Neural progenitor cell (in vitro differentiated cells): ENCODE measurements at regions not wholly inside any gene's neighbourhood (a gene's known extent, or its start where the extent isn't known, plus 50 kb on each side); places are given as distances from the start of the nearest gene placed in this dataset.

Experiments
- EZH2 ChIP-seq: fragments of 200-600 bp; sonication (generic); IDR thresholded peaks from 2 replicates; pipeline ENCODE4 v1.6.1; 2017; ENCODE audit warnings: antibody characterized with exemption, mild to moderate bottlenecking, moderate library complexity
- TF ChIP-seq, protein P1 (sequence below): fragments of 200-600 bp; sonication (generic); IDR thresholded peaks from 2 replicates; pipeline ENCODE4 v1.5.1; 2017; ENCODE audit warnings: antibody characterized with exemption, mild to moderate bottlenecking

DNA sequence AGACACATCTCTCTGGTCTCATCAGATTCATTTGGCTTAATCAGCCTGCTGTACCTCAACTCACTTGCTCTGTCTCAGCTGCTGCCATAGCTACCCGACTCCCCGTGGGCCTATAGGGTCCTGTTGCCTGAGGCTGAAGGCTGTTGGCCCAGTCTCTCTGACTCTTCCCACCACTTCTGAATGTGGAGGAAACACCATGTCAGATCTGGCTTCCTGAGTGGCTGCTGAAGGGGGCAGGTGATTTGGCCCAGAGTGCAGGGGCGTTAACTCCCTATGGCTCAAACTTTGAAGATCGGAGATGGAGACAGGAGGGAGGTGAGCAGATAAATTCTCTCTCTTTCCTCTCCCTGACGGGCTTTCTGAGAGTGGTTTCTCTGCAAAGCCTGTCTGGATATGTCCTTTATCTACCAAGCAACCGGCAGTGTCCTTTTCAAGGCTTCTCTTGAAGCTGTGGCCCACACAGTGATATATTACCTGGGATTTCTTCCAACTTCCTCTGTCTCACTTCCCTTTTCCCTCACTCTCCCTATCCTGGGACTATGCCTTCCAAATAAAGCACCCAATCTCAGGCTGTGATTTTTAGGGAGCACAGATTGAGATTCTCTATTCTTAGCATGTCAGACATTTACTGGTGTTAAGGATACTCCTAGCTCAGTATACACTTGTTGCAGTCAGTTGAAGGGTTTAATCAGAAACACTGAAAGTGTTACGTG lies 334.9 kb upstream of the TBC1D5 start:
- TF ChIP-seq, protein P1, sequence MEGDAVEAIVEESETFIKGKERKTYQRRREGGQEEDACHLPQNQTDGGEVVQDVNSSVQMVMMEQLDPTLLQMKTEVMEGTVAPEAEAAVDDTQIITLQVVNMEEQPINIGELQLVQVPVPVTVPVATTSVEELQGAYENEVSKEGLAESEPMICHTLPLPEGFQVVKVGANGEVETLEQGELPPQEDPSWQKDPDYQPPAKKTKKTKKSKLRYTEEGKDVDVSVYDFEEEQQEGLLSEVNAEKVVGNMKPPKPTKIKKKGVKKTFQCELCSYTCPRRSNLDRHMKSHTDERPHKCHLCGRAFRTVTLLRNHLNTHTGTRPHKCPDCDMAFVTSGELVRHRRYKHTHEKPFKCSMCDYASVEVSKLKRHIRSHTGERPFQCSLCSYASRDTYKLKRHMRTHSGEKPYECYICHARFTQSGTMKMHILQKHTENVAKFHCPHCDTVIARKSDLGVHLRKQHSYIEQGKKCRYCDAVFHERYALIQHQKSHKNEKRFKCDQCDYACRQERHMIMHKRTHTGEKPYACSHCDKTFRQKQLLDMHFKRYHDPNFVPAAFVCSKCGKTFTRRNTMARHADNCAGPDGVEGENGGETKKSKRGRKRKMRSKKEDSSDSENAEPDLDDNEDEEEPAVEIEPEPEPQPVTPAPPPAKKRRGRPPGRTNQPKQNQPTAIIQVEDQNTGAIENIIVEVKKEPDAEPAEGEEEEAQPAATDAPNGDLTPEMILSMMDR = no peak
- TF ChIP-seq EZH2 = no peak
